Testis (tissue), 2 donors: ENCODE measurements at regions not wholly inside any gene's neighbourhood (a gene's known extent, or its start where the extent isn't known, plus 50 kb on each side); places are given as distances from the start of the nearest gene placed in this dataset.

Experiments
- DNase-seq: peaks from one replicate; pipeline ENCODE4 v3.0.0-alpha.2; 2019
- H3K27ac ChIP-seq, 2 donors: fragments of 200-600 bp; sonication (generic); one replicate each; pipeline ENCODE4 v1.5.1; 2019
- H3K27me3 ChIP-seq: fragments of 200-600 bp; sonication (generic); one replicate; pipeline ENCODE4 v1.5.1; 2019
- H3K36me3 ChIP-seq: fragments of 200-600 bp; sonication (generic); one replicate; pipeline ENCODE4 v1.5.1; 2017; ENCODE audit warnings: low read depth; ENCODE audit errors: missing control alignments
- H3K4me1 ChIP-seq: fragments of 200-600 bp; sonication (generic); one replicate; pipeline ENCODE4 v1.5.1; 2019
- H3K4me3 ChIP-seq, 2 donors: fragments of 200-600 bp; sonication (generic); one replicate each; pipeline ENCODE4 v1.5.1; 2017 to 2019
- H3K9me3 ChIP-seq: fragments of 200-600 bp; sonication (generic); one replicate; pipeline ENCODE4 v1.5.1; 2017
- POLR2A ChIP-seq: fragments of 450-650 bp; IDR thresholded peaks from one replicate; pipeline ENCODE4 v1.6.1; 2017; ENCODE audit warnings: antibody characterized with exemption, mild to moderate bottlenecking, moderate library complexity
- WGBS, 2 donors: methylation state at CpG; one replicate each; pipeline ENCODE4 v1.1.5; 2018; 5-methylcytosine and 5-hydroxymethylcytosine counted together
- intact Hi-C: fragments of 100-400 bp; cut with DNase I; formaldehyde crosslinking; loops from one replicate; pipeline ENCODE4 v1.15.1; 2023; ENCODE audit warnings: low total_unique reads
- TF ChIP-seq, protein P1 (sequence below), 3 experiments: fragments of 450-650 bp in 2 of 3; fragments of 200-600 bp in 1 of 3; sonication (generic) in 1 of 3; IDR thresholded peaks; one replicate each; pipeline ENCODE4 v1.5.1; 2016 to 2019; ENCODE audit warnings: antibody characterized with exemption in 3 of 3, mild to moderate bottlenecking in 2 of 3, moderate library complexity in 1 of 3

DNA sequence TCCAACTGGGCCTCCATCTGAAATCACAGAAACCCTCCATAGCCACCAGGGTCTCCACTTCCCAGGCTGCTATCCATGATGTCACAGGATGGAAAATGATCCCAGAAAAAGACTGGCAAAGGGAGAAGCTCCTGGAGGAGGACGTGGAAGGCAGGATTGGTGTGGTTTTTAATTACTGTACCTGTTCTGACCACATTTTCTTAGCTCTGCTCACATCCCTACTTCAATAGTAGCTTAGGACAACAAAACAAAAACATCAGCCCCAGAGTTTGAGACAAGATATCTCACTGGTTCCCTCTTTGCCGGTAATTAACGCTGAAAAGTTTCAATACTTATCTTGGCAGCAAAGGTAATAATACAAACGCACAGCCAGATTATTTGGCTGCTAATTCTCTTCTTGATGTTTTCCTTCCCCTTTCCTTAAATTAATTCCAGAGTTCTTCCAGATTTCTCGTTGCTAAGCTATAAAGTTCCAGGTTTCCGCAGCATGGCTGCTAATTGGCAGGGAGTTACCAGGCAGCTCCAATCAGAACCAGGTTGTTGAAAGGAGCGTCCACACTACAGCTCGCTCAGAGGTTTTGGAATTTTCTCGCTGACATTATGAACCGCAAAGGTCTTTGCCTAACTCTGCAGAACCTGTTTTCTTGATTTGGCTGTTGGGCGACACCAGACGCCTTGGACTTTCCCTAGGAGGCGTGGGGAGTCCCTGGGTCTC is 263.4 kb downstream of the MRTFB start:
- no peak for DNase-seq
- intact Hi-C loops, result no loop called here
- no peak overlapping the region for H3K4me3 ChIP-seq
- WGBS, 2 donors, result 21 to 26% methylated on average over 13 of the region's 13 CpGs
- H3K27ac ChIP-seq, result no peak overlapping the region
- no peaks in the 10 kb centered on the region for H3K36me3 ChIP-seq
- no peaks in the 10 kb centered on the region for H3K27me3 ChIP-seq
- H3K9me3 ChIP-seq, result no peaks in the 10 kb centered on the region
- H3K4me1 ChIP-seq, result peaks cover 3% of the 10 kb centered on the region
- TF ChIP-seq POLR2A, result no peak
- TF ChIP-seq, protein P1, sequence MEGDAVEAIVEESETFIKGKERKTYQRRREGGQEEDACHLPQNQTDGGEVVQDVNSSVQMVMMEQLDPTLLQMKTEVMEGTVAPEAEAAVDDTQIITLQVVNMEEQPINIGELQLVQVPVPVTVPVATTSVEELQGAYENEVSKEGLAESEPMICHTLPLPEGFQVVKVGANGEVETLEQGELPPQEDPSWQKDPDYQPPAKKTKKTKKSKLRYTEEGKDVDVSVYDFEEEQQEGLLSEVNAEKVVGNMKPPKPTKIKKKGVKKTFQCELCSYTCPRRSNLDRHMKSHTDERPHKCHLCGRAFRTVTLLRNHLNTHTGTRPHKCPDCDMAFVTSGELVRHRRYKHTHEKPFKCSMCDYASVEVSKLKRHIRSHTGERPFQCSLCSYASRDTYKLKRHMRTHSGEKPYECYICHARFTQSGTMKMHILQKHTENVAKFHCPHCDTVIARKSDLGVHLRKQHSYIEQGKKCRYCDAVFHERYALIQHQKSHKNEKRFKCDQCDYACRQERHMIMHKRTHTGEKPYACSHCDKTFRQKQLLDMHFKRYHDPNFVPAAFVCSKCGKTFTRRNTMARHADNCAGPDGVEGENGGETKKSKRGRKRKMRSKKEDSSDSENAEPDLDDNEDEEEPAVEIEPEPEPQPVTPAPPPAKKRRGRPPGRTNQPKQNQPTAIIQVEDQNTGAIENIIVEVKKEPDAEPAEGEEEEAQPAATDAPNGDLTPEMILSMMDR (IDR thresholded peaks at IDR 0.05), result no peak

DNA sequence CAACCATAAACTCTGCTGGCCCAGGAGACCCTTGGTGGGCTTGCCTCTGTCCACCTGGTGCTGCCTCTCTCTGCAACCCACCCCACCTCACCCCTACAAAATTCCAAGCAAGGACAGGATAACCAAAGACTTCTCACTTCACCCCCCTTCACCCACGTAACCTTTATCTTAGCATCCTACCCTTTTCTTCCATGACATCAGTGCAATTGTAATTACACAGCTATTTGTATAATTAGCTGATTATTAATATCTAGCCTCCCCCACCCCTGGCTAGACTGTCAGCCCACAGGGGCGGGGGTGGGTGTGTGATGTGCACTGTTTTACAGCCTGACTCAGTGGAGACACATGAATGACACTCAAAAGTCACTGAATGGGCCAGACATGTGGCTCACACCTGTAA is 262.2 kb downstream of the MRTFB start:
- 94 to 100% methylated on average over 2 of the region's 2 CpGs for WGBS, 2 donors

DNA sequence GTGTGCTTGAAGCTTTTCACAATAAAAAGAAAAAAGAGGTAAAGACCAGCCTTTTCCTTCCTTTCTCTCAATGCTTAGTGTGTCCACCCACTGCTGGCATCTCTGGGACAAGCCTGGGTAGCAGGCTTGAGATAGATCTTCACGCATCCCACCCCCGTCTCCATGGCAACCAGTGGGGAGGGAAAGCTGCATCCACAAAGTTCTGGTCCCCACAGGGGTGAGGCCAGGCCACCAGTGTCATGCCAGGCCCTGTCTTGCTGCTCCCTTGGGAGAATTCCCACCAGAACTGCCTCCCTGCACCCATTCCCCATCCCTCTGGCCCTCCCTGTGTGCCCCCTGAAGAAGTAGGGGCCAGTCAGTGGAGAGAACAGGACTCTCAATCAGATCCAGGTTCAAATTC is 259.9 kb downstream of the MRTFB start:
- Histone ChIP-seq H3K4me3 (no peak overlapping the region), H3K27ac (no peak overlapping the region), H3K27me3 (no peaks in the 10 kb centered on the region), H3K36me3 (no peaks in the 10 kb centered on the region), H3K4me1 (peaks cover 9% of the 10 kb centered on the region), H3K9me3 (no peaks in the 10 kb centered on the region)
- no peak for DNase-seq
- 77 to 78% methylated on average over 2 of the region's 2 CpGs for WGBS, 2 donors
- intact Hi-C loops, result no loop called here
- TF ChIP-seq POLR2A, result no peak
- TF ChIP-seq, protein P1 (IDR thresholded peaks at IDR 0.05), result no peak

More for the DNA sequence above, 262.2 kb downstream of the MRTFB start:
- no peaks in the 10 kb centered on the region for H3K36me3 ChIP-seq
- H3K27me3 ChIP-seq, result no peaks in the 10 kb centered on the region
- intact Hi-C loops, result no loop called here
- no peaks in the 10 kb centered on the region for H3K9me3 ChIP-seq
- TF ChIP-seq, protein P1 (IDR thresholded peaks at IDR 0.05), result no peak
- H3K27ac ChIP-seq, result no peak overlapping the region
- H3K4me3 ChIP-seq, result no peak overlapping the region
- no peak for DNase-seq
- H3K4me1 ChIP-seq, result peaks cover 3% of the 10 kb centered on the region

DNA sequence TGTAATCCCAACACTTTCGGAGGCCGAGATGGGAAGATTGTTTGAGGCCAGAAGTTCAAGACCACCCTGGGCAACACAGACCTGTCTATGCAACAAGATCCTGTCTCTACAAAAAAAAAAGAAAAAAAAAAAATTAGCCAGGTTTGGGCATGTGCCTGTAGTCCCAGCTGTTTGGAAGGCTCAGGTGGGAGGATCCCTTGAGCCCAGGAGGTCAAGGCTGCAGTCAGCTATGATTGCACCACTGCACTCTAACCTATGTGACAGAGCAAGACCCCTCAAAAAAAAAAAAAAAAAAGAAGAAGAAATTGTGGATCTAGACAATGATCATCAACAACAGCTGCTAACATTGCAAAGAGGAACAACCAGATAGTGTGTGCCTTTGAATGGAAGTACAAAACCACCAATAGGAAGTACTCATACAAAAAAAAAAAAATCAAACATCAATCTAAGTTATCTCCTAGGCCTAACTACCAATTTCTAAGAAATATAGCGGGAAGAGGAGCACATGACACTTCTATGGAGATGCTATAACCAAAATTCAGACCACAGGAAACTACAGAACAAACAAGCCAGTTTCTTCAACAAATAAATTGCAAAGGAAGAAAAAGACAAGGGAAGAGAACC is 258.7 kb downstream of the MRTFB start:
- no peak for DNase-seq
- H3K27ac ChIP-seq, result no peak overlapping the region
- peaks cover 13% of the 10 kb centered on the region for H3K4me1 ChIP-seq
- no peaks in the 10 kb centered on the region for H3K9me3 ChIP-seq
- H3K36me3 ChIP-seq, result no peaks in the 10 kb centered on the region
- WGBS, 2 donors, result 87 to 88% methylated on average over 3 of the region's 3 CpGs
- H3K27me3 ChIP-seq, result no peaks in the 10 kb centered on the region
- H3K4me3 ChIP-seq, result no peak overlapping the region
- TF ChIP-seq, protein P1 (IDR thresholded peaks at IDR 0.05), result no peak
- no peak for TF ChIP-seq POLR2A
- intact Hi-C loops, result no loop called here
